ENCODE measurements at regions not wholly inside any gene's neighbourhood (a gene's known extent, or its start where the extent isn't known, plus 50 kb on each side); places are given as distances from the start of the nearest gene placed in this dataset.

GRCh38 chr7:131056007-131056406 lies 271.7 kb upstream of the MKLN1 start:
- no peak for TF ChIP-seq CTCF (IDR thresholded peaks at IDR 0.05 in 4 of 5, conservative IDR thresholded peaks at IDR 0.05 in 1 of 5)
- TF ChIP-seq POLR2A (IDR thresholded peaks at IDR 0.05): no peak

Data from gastrocnemius medialis (tissue), 4 donors.